Trophoblast cell (in vitro differentiated cells and primary cell): ENCODE measurements at regions not wholly inside any gene's neighbourhood (a gene's known extent, or its start where the extent isn't known, plus 50 kb on each side); places are given as distances from the start of the nearest gene placed in this dataset.

Experiments used
- DNase-seq, 2 donors: peaks; one replicate each; pipeline ENCODE4 v3.0.0-alpha.2; 2016
- H2AFZ ChIP-seq: 2 replicates; pipeline ENCODE4 v1.6.1; 2013; ENCODE audit warnings: low read length, moderate library complexity, mild to moderate bottlenecking; ENCODE audit not compliant: insufficient read depth, poor library complexity
- H2AK5ac ChIP-seq: 2 replicates; pipeline ENCODE4 v1.6.1; 2013; ENCODE audit warnings: mild to moderate bottlenecking, low read length
- H2BK120ac ChIP-seq: 2 replicates; pipeline ENCODE4 v1.6.1; 2013; ENCODE audit warnings: low read length, mild to moderate bottlenecking, moderate library complexity; ENCODE audit not compliant: insufficient read depth, poor library complexity
- H2BK12ac ChIP-seq: 2 replicates; pipeline ENCODE4 v1.6.1; 2013; ENCODE audit warnings: mild to moderate bottlenecking, low read length, moderate library complexity
- H2BK5ac ChIP-seq: 2 replicates; pipeline ENCODE4 v1.6.1; 2013; ENCODE audit warnings: low read length, low read depth, moderate library complexity, mild to moderate bottlenecking; ENCODE audit not compliant: poor library complexity
- H3K14ac ChIP-seq: 2 replicates; pipeline ENCODE4 v1.6.1; 2013; ENCODE audit warnings: mild to moderate bottlenecking, low read length
- H3K18ac ChIP-seq: 2 replicates; pipeline ENCODE4 v1.6.1; 2013; ENCODE audit warnings: mild to moderate bottlenecking, low read length
- H3K23ac ChIP-seq: 2 replicates; pipeline ENCODE4 v1.6.1; 2013; ENCODE audit warnings: low read length
- H3K27ac ChIP-seq: 2 replicates; pipeline ENCODE4 v1.5.1; 2013; ENCODE audit warnings: low read depth, mild to moderate bottlenecking, inconsistent platforms, low read length, moderate library complexity
- H3K27me3 ChIP-seq: 2 replicates; pipeline ENCODE4 v1.6.1; 2013; ENCODE audit warnings: inconsistent platforms, mild to moderate bottlenecking, low read length, moderate library complexity; ENCODE audit not compliant: insufficient read depth
- H3K36me3 ChIP-seq, 2 experiments: 1 replicate in 1 of 2; 2 replicates in 1 of 2; pipeline ENCODE4 v1.6.1; 2013; ENCODE audit warnings: low read length in 2 of 2, mild to moderate bottlenecking in 2 of 2, moderate library complexity in 1 of 2; ENCODE audit not compliant: insufficient read depth in 2 of 2, control insufficient read depth in 1 of 2
- H3K4ac ChIP-seq: 2 replicates; pipeline ENCODE4 v1.6.1; 2013; ENCODE audit warnings: low read depth, mild to moderate bottlenecking, low read length, moderate library complexity
- H3K4me1 ChIP-seq, 2 experiments: 1 replicate in 1 of 2; 2 replicates in 1 of 2; pipeline ENCODE4 v1.6.1; 2013; ENCODE audit warnings: low read length in 2 of 2, mild to moderate bottlenecking in 2 of 2, moderate library complexity in 1 of 2; ENCODE audit not compliant: insufficient read depth in 2 of 2, control insufficient read depth in 1 of 2
- H3K4me2 ChIP-seq: 2 replicates; pipeline ENCODE4 v1.6.1; 2013; ENCODE audit warnings: inconsistent platforms, mild to moderate bottlenecking, low read length, moderate library complexity
- H3K4me3 ChIP-seq: 2 replicates; pipeline ENCODE4 v1.5.1; 2013; ENCODE audit warnings: mild to moderate bottlenecking, low read depth, low read length, inconsistent platforms
- H3K79me1 ChIP-seq: one replicate; pipeline ENCODE4 v1.6.1; 2013; ENCODE audit warnings: low read length
- H3K79me2 ChIP-seq: 2 replicates; pipeline ENCODE4 v1.6.1; 2013; ENCODE audit warnings: low read length, mild to moderate bottlenecking; ENCODE audit not compliant: control insufficient read depth, insufficient read depth, poor library complexity
- H3K9ac ChIP-seq: 2 replicates; pipeline ENCODE4 v1.6.1; 2013; ENCODE audit warnings: mild to moderate bottlenecking, low read length
- H3K9me3 ChIP-seq: 2 replicates; pipeline ENCODE4 v1.6.1; 2013; ENCODE audit warnings: low read depth, mild to moderate bottlenecking, control low read depth, inconsistent platforms, low read length; ENCODE audit not compliant: insufficient read depth
- H4K12ac ChIP-seq: 2 replicates; pipeline ENCODE4 v1.6.1; 2013; ENCODE audit warnings: low read depth, mild to moderate bottlenecking, low read length, moderate library complexity
- H4K8ac ChIP-seq: 2 replicates; pipeline ENCODE4 v1.6.1; 2013; ENCODE audit warnings: low read depth, mild to moderate bottlenecking, low read length, moderate library complexity
- H4K91ac ChIP-seq: one replicate; pipeline ENCODE4 v1.6.1; 2013; ENCODE audit warnings: low read depth, mild to moderate bottlenecking, low read length, moderate library complexity
- WGBS: extraction: QIAGEN DNeasy Blood & Tissue Kit; methylation state at CpG from one replicate; pipeline ENCODE4 v1.1.7; 2013; ENCODE audit warnings: missing lambda C conversion rate; ENCODE audit not compliant: insufficient read length, insufficient coverage; ENCODE audit errors: extremely low coverage; 5-methylcytosine and 5-hydroxymethylcytosine counted together

DNA sequence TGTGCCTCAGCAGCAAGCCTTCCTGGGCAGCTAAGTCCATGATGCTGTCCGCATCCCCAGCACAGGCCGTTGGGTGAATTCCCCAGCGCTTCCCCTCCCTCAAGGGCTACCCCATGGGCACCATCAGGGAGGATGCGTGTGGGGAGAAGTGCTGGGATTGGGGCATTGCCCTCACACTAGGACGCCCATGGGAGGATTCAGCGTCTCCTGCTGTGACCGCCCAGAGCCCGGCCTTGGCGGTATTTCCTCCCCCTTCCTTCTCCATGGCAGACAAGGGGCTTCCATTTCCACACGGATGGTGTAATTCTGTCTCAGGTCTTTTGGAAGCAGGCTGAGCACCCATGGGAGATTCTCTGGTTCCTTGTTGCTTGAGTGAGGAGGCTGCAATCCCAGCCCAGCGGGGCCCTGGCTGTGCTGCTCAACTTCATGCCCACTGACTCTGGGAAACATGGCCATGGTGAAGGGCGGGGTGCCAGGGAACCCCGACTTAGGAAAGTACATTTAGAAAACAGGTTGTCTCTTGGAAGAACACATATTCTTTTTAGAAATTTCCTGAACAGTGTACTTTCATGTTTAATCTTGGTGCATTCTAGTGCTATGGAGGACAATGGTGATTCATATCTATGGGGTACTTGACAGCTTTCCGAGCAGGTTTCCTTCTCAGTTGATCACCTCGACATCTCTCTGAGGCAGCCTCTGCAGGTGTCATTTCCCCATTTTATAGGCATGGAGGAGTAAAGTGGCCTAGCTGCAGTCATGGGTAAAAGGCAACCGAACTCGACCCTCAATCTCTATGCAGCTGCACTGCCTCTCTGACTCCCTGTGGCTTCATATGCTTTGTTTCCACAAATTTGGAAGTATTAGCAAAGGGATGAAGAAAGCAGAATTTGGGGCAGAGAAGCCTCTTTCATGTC, 178.2 kb upstream of the CST7 start:
- no peak for DNase-seq
- Histone ChIP-seq H3K4me3 (no peak overlapping the region), H3K9ac (no peak overlapping the region), H2AK5ac (no peak overlapping the region), H3K27ac (no peak overlapping the region), H3K4me1 (peaks cover 17 to 31% of the 10 kb centered on the region in 2 experiments), H3K79me2 (no peaks in the 10 kb centered on the region), H3K36me3 (no peaks in the 10 kb centered on the region), H2AFZ (no peak overlapping the region), H3K18ac (no peak overlapping the region), H4K91ac (no peak overlapping the region), H2BK120ac (no peak overlapping the region), H4K12ac (no peak overlapping the region), H3K79me1 (peaks cover 2% of the 10 kb centered on the region), H4K8ac (no peak overlapping the region), H3K4ac (no peak overlapping the region), H3K14ac (no peak overlapping the region), H2BK5ac (no peak overlapping the region), H3K9me3 (no peaks in the 10 kb centered on the region), H3K4me2 (no peak overlapping the region), H3K27me3 (no peaks in the 10 kb centered on the region), H2BK12ac (no peak overlapping the region), H3K23ac (no peak overlapping the region)
- WGBS = no CpG with 5 or more reads among the region's 17 CpGs

DNA sequence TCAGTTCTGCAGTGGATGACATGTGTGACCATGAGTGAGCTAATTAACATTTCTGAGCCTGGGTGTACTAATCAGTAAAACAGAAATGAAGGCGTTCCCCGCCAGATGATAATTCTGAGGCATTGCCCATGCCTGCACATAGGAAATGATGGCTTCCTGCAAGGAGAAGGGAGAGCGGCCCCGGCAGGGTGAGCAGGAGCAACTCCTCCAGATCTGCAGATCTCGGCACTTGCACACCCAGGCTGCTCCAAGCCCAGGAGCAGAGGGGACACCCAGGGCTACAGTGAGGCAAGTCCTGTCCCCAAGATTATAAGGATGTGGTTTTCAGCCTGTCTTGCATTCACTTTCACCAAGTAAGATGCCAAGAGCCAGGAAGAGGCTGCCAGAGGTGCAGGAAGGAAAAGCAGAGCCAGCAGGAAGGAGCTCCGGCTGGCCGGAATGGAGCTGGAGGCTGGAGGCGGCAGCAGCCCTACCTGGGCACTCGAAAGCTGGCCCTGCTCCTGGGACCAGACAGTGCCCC, 177.5 kb upstream of the CST7 start:
- Histone ChIP-seq H3K9me3 (no peaks in the 10 kb centered on the region), H2AFZ (no peak overlapping the region), H3K79me2 (no peaks in the 10 kb centered on the region), H4K8ac (no peak overlapping the region), H4K91ac (no peak overlapping the region), H3K36me3 (no peaks in the 10 kb centered on the region), H4K12ac (no peak overlapping the region), H3K14ac (no peak overlapping the region), H3K4me2 (no peak overlapping the region), H2AK5ac (no peak overlapping the region), H3K4me1 (peaks cover 17 to 29% of the 10 kb centered on the region in 2 experiments), H2BK5ac (no peak overlapping the region), H3K4me3 (no peak overlapping the region), H3K79me1 (peaks cover 2% of the 10 kb centered on the region), H3K23ac (no peak overlapping the region), H3K27me3 (no peaks in the 10 kb centered on the region), H3K9ac (no peak overlapping the region), H3K18ac (no peak overlapping the region), H3K27ac (no peak overlapping the region), H2BK12ac (no peak overlapping the region), H3K4ac (no peak overlapping the region), H2BK120ac (no peak overlapping the region)
- no CpG with 5 or more reads among the region's 9 CpGs for WGBS
- no peak for DNase-seq

DNA sequence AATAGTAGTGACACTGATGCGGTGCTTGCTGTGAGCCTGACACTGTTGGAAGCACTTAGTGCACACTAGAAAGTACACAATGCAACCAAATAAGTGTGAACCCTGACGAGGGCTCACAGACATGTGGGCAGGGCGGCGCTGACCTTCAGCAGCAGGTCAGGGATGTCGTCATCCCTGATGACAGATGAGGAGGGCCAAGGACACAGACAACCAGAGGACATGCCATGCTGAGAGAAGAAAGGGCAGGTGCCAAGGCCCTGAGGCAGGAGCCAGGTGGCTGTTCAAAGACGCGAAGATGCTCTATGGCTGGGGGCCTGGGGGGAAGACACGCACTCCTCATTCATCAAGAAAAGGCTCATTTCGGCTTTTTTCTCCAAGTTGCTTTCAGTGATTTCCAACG, 176.4 kb upstream of the CST7 start:
- Histone ChIP-seq H3K18ac (no peak overlapping the region), H3K4ac (no peak overlapping the region), H3K14ac (no peak overlapping the region), H3K27ac (no peak overlapping the region), H3K79me2 (no peaks in the 10 kb centered on the region), H3K9ac (no peak overlapping the region), H4K91ac (no peak overlapping the region), H3K23ac (no peak overlapping the region), H3K9me3 (no peaks in the 10 kb centered on the region), H2AFZ (no peak overlapping the region), H2BK120ac (no peak overlapping the region), H2AK5ac (no peak overlapping the region), H2BK12ac (no peak overlapping the region), H2BK5ac (no peak overlapping the region), H3K4me1 (peaks cover 14 to 24% of the 10 kb centered on the region in 2 experiments), H3K4me2 (no peak overlapping the region), H3K27me3 (no peaks in the 10 kb centered on the region), H4K8ac (no peak overlapping the region), H4K12ac (no peak overlapping the region), H3K36me3 (no peaks in the 10 kb centered on the region), H3K79me1 (peaks cover 2% of the 10 kb centered on the region), H3K4me3 (no peak overlapping the region)
- no peak for DNase-seq
- WGBS = no CpG with 5 or more reads among the region's 10 CpGs

DNA sequence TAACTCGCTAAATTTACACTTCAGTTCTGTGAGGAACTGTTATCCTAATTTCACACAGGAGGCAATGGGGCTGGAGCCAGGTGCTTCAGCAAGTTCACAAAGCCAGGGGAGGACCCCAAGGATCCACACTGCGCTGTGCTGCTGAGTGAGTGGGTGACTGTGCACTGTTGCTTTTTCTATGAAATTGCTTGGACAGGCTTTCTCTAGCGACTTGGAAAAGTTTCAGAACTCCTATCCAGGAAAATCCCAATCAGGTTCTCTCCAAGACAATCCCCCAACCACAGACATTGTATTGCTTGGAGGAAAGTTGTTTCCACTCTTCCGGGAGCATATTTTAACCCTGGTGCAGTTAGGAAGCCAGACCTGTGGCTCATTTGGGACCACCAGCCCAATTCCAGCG, 175.9 kb upstream of the CST7 start:
- H3K27ac ChIP-seq = peak overlapping the region; percentile 7
- H3K4me2 ChIP-seq = no peak overlapping the region
- no peak overlapping the region for H4K91ac ChIP-seq
- H2AFZ ChIP-seq = no peak overlapping the region
- H4K12ac ChIP-seq = no peak overlapping the region
- H3K4me1 ChIP-seq = peaks cover 9 to 19% of the 10 kb centered on the region in 2 experiments
- no peak for DNase-seq
- H4K8ac ChIP-seq = no peak overlapping the region
- H3K9ac ChIP-seq = no peak overlapping the region
- no peaks in the 10 kb centered on the region for H3K36me3 ChIP-seq
- no peak overlapping the region for H3K4me3 ChIP-seq
- H2AK5ac ChIP-seq = no peak overlapping the region
- no peak overlapping the region for H3K23ac ChIP-seq
- peaks cover 2% of the 10 kb centered on the region for H3K79me1 ChIP-seq
- no peak overlapping the region for H3K4ac ChIP-seq
- no peaks in the 10 kb centered on the region for H3K27me3 ChIP-seq
- no peak overlapping the region for H2BK120ac ChIP-seq
- no peaks in the 10 kb centered on the region for H3K79me2 ChIP-seq
- H3K9me3 ChIP-seq = no peaks in the 10 kb centered on the region
- no CpG with 5 or more reads among the region's 5 CpGs for WGBS
- H3K14ac ChIP-seq = no peak overlapping the region
- H2BK5ac ChIP-seq = no peak overlapping the region
- H2BK12ac ChIP-seq = no peak overlapping the region
- H3K18ac ChIP-seq = no peak overlapping the region
